B cell (primary cell): ENCODE measurements at regions not wholly inside any gene's neighbourhood (a gene's known extent, or its start where the extent isn't known, plus 50 kb on each side); places are given as distances from the start of the nearest gene placed in this dataset.
"Not testable (repeated sequence)": the region's sequence is repeated elsewhere in the genome, so short reads cannot be mapped to it uniquely, and the experiment has no call there.

Experiments used
- ATAC-seq: fragments of 200-7000 bp; cut with Tn5 transposase; one replicate; pipeline ENCODE4 v1.10.0; 2021; ENCODE audit warnings: low read depth, mild to moderate bottlenecking, moderate number of reproducible peaks, moderate library complexity
- CTCF ChIA-PET: fragments of 350-600 bp; sonication (Branson Sonifier 250); formaldehyde crosslinking; loops from one replicate; lab custom pipeline; 2021; ENCODE audit warnings: antibody characterized with exemption, inconsistent platforms; lab: Charles Lee
- POLR2A ChIA-PET: fragments of 350-600 bp; sonication (Branson Sonifier 250); formaldehyde crosslinking; loops from one replicate; lab custom pipeline; 2021; ENCODE audit warnings: antibody characterized with exemption; lab: Charles Lee
- DNase-seq: peaks from one replicate; pipeline ENCODE4 v3.0.0; 2013
- H2AFZ ChIP-seq: 2 replicates; pipeline ENCODE4 v1.6.1; 2012; ENCODE audit warnings: mild to moderate bottlenecking, low read depth, low read length; ENCODE audit not compliant: insufficient read depth, poor library complexity, severe bottlenecking
- H3K27ac ChIP-seq, 2 donors: 1 replicate in 1 of 2; 2 replicates in 1 of 2; pipeline ENCODE4 v1.5.1; 2012 to 2013; ENCODE audit warnings: low read length in 2 of 2, mild to moderate bottlenecking in 2 of 2, moderate library complexity in 1 of 2
- H3K27me3 ChIP-seq, 4 experiments: fragments of 200-600 bp in 1 of 4; sonication (generic) in 1 of 4; replicated peaks in 1 of 4; 1 replicate in 2 of 4; 2 replicates in 2 of 4; pipeline versions ENCODE4 v1.6.1 to v1.7.0; 2013 to 2016; ENCODE audit warnings: low read length in 3 of 4, mild to moderate bottlenecking in 2 of 4, mixed read lengths in 1 of 4, moderate library complexity in 1 of 4; ENCODE audit not compliant: insufficient read depth in 4 of 4, control insufficient read depth in 3 of 4; ENCODE audit errors: control extremely low read depth in 1 of 4
- H3K36me3 ChIP-seq, 2 experiments: replicated peaks in 1 of 2; 1 replicate in 1 of 2; 2 replicates in 1 of 2; pipeline versions ENCODE4 v1.6.1 to v1.7.1; 2013; ENCODE audit warnings: low read length in 1 of 2; ENCODE audit not compliant: insufficient read depth in 2 of 2, control insufficient read depth in 1 of 2; ENCODE audit errors: control extremely low read depth in 1 of 2, extremely low read depth in 1 of 2
- H3K4me1 ChIP-seq, 2 donors: fragments of 200-600 bp in 1 of 2; sonication (generic) in 1 of 2; 1 replicate in 1 of 2; 2 replicates in 1 of 2; pipeline versions ENCODE4 v1.5.1 to v1.6.1; 2013 to 2017; ENCODE audit warnings: low read length in 2 of 2; ENCODE audit not compliant: control insufficient read depth in 2 of 2, insufficient read depth in 2 of 2
- H3K4me2 ChIP-seq: replicated peaks from 2 replicates; pipeline ENCODE3; 2012; ENCODE audit warnings: mild to moderate bottlenecking, low read depth, low read length; ENCODE audit not compliant: poor library complexity, severe bottlenecking
- H3K4me3 ChIP-seq, 5 experiments: fragments of 200-600 bp in 1 of 5; sonication (generic) in 1 of 5; 1 replicate in 3 of 5; 2 replicates in 2 of 5; pipeline versions ENCODE4 v1.5.1 to v1.7.0; 2011 to 2016; ENCODE audit warnings: low read length in 4 of 5, mild to moderate bottlenecking in 4 of 5, low read depth in 2 of 5, control low read depth in 1 of 5, moderate library complexity in 1 of 5; ENCODE audit not compliant: insufficient read depth in 1 of 5; ENCODE audit errors: control extremely low read depth in 1 of 5, extremely low read depth in 1 of 5
- H3K79me2 ChIP-seq: fragments of 200-600 bp; sonication (generic); one replicate; pipeline ENCODE4 v1.6.0; 2016; ENCODE audit warnings: low read length; ENCODE audit not compliant: control insufficient read depth, insufficient read depth
- H3K9ac ChIP-seq: fragments of 200-600 bp; sonication (generic); 2 replicates; pipeline ENCODE4 v1.6.1; 2017; ENCODE audit warnings: mild to moderate bottlenecking, low read length, moderate library complexity
- H3K9me3 ChIP-seq, 3 donors: one replicate each; pipeline versions ENCODE4 v1.6.1 to v1.7.1; 2013; ENCODE audit warnings: low read length in 2 of 3; ENCODE audit not compliant: control insufficient read depth in 2 of 3, insufficient read depth in 1 of 3; ENCODE audit errors: control extremely low read depth in 1 of 3
- H4K20me1 ChIP-seq: 2 replicates; pipeline ENCODE4 v1.6.0; 2012; ENCODE audit warnings: mild to moderate bottlenecking, low read length; ENCODE audit not compliant: insufficient read depth, control insufficient read depth, poor library complexity, severe bottlenecking
- H3K27ac Mint-ChIP-seq: one replicate; pipeline ENCODE4 v1.8.0; 2021; ENCODE audit warnings: mixed read lengths
- H3K27me3 Mint-ChIP-seq: one replicate; pipeline ENCODE4 v1.8.0; 2021; ENCODE audit warnings: mixed read lengths
- H3K4me1 Mint-ChIP-seq: one replicate; pipeline ENCODE4 v1.8.0; 2021; ENCODE audit warnings: mixed read lengths
- H3K4me3 Mint-ChIP-seq: one replicate; pipeline ENCODE4 v1.8.0; 2021; ENCODE audit warnings: mixed read lengths
- H3K9me3 Mint-ChIP-seq: one replicate; pipeline ENCODE4 v1.8.0; 2022; ENCODE audit warnings: mixed read lengths; ENCODE audit not compliant: insufficient read depth
- WGBS: methylation state at CpG from one replicate; pipeline ENCODE4 v1.1.5; 2013; ENCODE audit warnings: missing lambda C conversion rate; ENCODE audit not compliant: insufficient coverage; 5-methylcytosine and 5-hydroxymethylcytosine counted together
- intact Hi-C: fragments of 100-400 bp; cut with micrococcal nuclease; formaldehyde crosslinking; loops from one replicate; pipeline ENCODE4 v1.10.0; 2022

GRCh38 chr7:35931551-35931950 lies 130.7 kb downstream of the SEPTIN7 start:
- DNase-seq, H3K9me3 ChIP-seq, ATAC-seq, H4K20me1 ChIP-seq, H3K4me1 Mint-ChIP-seq, CTCF ChIA-PET, H3K4me1 ChIP-seq, H3K27ac Mint-ChIP-seq, H2AFZ ChIP-seq, H3K4me3 ChIP-seq, H3K36me3 ChIP-seq, H3K4me2 ChIP-seq, intact Hi-C loops, H3K9ac ChIP-seq, H3K27me3 Mint-ChIP-seq, H3K79me2 ChIP-seq, H3K27me3 ChIP-seq, H3K4me3 Mint-ChIP-seq, POLR2A ChIA-PET, H3K9me3 Mint-ChIP-seq, H3K27ac ChIP-seq: not testable (repeated sequence)

GRCh38 chr7:35940695-35941094 lies 139.8 kb downstream of the SEPTIN7 start:
- POLR2A ChIA-PET: interaction anchor here (0.7 kb wide), 1 partner anchor 45 kb away, joined by 4 read pairs; no protein-coding TSS in a partner anchor
- H3K9me3 ChIP-seq, H3K4me1 ChIP-seq, H3K27ac ChIP-seq, H3K4me2 ChIP-seq, H3K27me3 Mint-ChIP-seq, H4K20me1 ChIP-seq, H3K79me2 ChIP-seq, CTCF ChIA-PET, H3K4me1 Mint-ChIP-seq, H3K36me3 ChIP-seq, H3K4me3 ChIP-seq, H3K9ac ChIP-seq, H3K9me3 Mint-ChIP-seq, H2AFZ ChIP-seq, DNase-seq, ATAC-seq, H3K27me3 ChIP-seq, intact Hi-C loops, H3K27ac Mint-ChIP-seq, H3K4me3 Mint-ChIP-seq: not testable (repeated sequence)
- WGBS: 89% methylated on average over 1 of the region's 8 CpGs

- CTCF ChIA-PET, H3K4me1 ChIP-seq, H3K4me1 Mint-ChIP-seq, H3K27ac ChIP-seq, H3K9ac ChIP-seq, H3K27ac Mint-ChIP-seq, H3K4me3 Mint-ChIP-seq, ATAC-seq, H3K4me2 ChIP-seq, H3K79me2 ChIP-seq, H3K27me3 ChIP-seq, H2AFZ ChIP-seq, DNase-seq, H3K27me3 Mint-ChIP-seq, H4K20me1 ChIP-seq, H3K36me3 ChIP-seq, H3K9me3 Mint-ChIP-seq, POLR2A ChIA-PET, intact Hi-C loops, H3K9me3 ChIP-seq, H3K4me3 ChIP-seq: not testable (repeated sequence)
Measured at GRCh38 chr7:35945621-35946020, 144.8 kb downstream of the SEPTIN7 start.

- H3K9me3 Mint-ChIP-seq, intact Hi-C loops: not testable (repeated sequence)
Measured at GRCh38 chr7:35955735-35956134, 154.9 kb downstream of the SEPTIN7 start.

More at GRCh38 chr7:35955735-35956134, 154.9 kb downstream of the SEPTIN7 start:
- WGBS: 93% methylated on average over 13 of the region's 13 CpGs
- H3K27me3 Mint-ChIP-seq, H3K9me3 ChIP-seq, H4K20me1 ChIP-seq, H3K4me3 Mint-ChIP-seq, H2AFZ ChIP-seq, DNase-seq, H3K4me1 Mint-ChIP-seq, H3K27ac ChIP-seq, H3K4me1 ChIP-seq, H3K9ac ChIP-seq, H3K4me2 ChIP-seq, H3K27ac Mint-ChIP-seq, H3K36me3 ChIP-seq, CTCF ChIA-PET, ATAC-seq, H3K27me3 ChIP-seq, H3K79me2 ChIP-seq, H3K4me3 ChIP-seq, POLR2A ChIA-PET: not testable (repeated sequence)
